SK-N-SH (cell line): ENCODE measurements at regions not wholly inside any gene's neighbourhood (a gene's known extent, or its start where the extent isn't known, plus 50 kb on each side); places are given as distances from the start of the nearest gene placed in this dataset.

Experiments used
- CTCF ChIA-PET: fragments of 300-600, 350-600 bp; formaldehyde crosslinking; extraction: SDS; loops from one replicate; lab custom pipeline; 2021; lab: Yijun Ruan, JAX
- POLR2A ChIA-PET: fragments of 350-600 bp; sonication (Branson Sonifier 250); formaldehyde crosslinking; extraction: SDS; loops from one replicate; lab custom pipeline; 2020; ENCODE audit warnings: antibody characterized with exemption, inconsistent platforms; lab: Yijun Ruan, JAX
- DNase-seq: peaks from one replicate; pipeline ENCODE4 v3.0.0; 2012
- H2AFZ ChIP-seq: fragments of 200-600 bp; sonication (generic); 2 replicates; pipeline ENCODE4 v1.8.1; 2016; ENCODE audit warnings: antibody characterized with exemption, mild to moderate bottlenecking, low read depth
- H3F3A ChIP-seq: fragments of 200-600 bp; sonication (generic); replicated peaks from 2 replicates; pipeline ENCODE3; 2016; ENCODE audit warnings: antibody characterized with exemption, mild to moderate bottlenecking; ENCODE audit not compliant: insufficient read depth
- H3K27ac ChIP-seq, 2 experiments: fragments of 200-500 bp in 1 of 2; fragments of 200-600 bp in 1 of 2; sonication (Bioruptor generic) in 1 of 2; sonication (generic), shearing (Covaris generic) in 1 of 2; 2 replicates each; pipeline versions ENCODE4 v1.5.1 to v1.6.1; 2014 to 2016; ENCODE audit warnings: low read depth in 2 of 2, inconsistent platforms in 1 of 2, low read length in 1 of 2, mild to moderate bottlenecking in 1 of 2, mixed read lengths in 1 of 2
- H3K27me3 ChIP-seq: fragments of 200-600 bp; sonication (generic), shearing (Covaris generic); 2 replicates; pipeline ENCODE4 v1.6.1; 2016; ENCODE audit warnings: mixed run types; ENCODE audit not compliant: insufficient read depth
- H3K36me3 ChIP-seq, 2 experiments: fragments of 200-500 bp in 1 of 2; fragments of 200-600 bp in 1 of 2; sonication (Bioruptor generic) in 1 of 2; sonication (generic) in 1 of 2; replicated peaks in 1 of 2; 2 replicates each; pipeline versions ENCODE3 to v1.5.1; 2014 to 2016; ENCODE audit warnings: low read length in 1 of 2, mild to moderate bottlenecking in 1 of 2; ENCODE audit not compliant: insufficient read depth in 2 of 2, control insufficient read depth in 1 of 2
- H3K4me1 ChIP-seq, 2 experiments: fragments of 200-500 bp in 1 of 2; fragments of 200-600 bp in 1 of 2; sonication (Bioruptor generic) in 1 of 2; sonication (generic), shearing (Covaris generic) in 1 of 2; 2 replicates each; pipeline versions ENCODE4 v1.5.1 to v1.6.1; 2014 to 2016; ENCODE audit warnings: low read depth in 1 of 2, low read length in 1 of 2, mixed run types in 1 of 2; ENCODE audit not compliant: insufficient read depth in 2 of 2, control insufficient read depth in 1 of 2
- H3K4me2 ChIP-seq: fragments of 200-600 bp; sonication (generic), shearing (Covaris generic); 2 replicates; pipeline ENCODE4 v1.6.1; 2017; ENCODE audit warnings: mixed run types
- H3K4me3 ChIP-seq, 2 experiments: fragments of 200-500 bp in 1 of 2; fragments of 200-600 bp in 1 of 2; sonication (Bioruptor generic) in 1 of 2; sonication (generic), shearing (Covaris generic) in 1 of 2; 2 replicates each; pipeline versions ENCODE4 v1.5.1 to v1.8.1; 2014 to 2016; ENCODE audit warnings: low read depth in 2 of 2, inconsistent platforms in 1 of 2, low read length in 1 of 2, mild to moderate bottlenecking in 1 of 2, mixed read lengths in 1 of 2, moderate library complexity in 1 of 2
- H3K79me2 ChIP-seq: fragments of 200-600 bp; sonication (generic); 2 replicates; pipeline ENCODE4 v1.8.1; 2017; ENCODE audit warnings: mild to moderate bottlenecking; ENCODE audit not compliant: insufficient read depth
- H3K9ac ChIP-seq: fragments of 200-600 bp; sonication (generic); 2 replicates; pipeline ENCODE4 v1.6.1; 2017; ENCODE audit warnings: mixed run types
- H3K9me2 ChIP-seq: fragments of 200-600 bp; sonication (generic); 2 replicates; pipeline ENCODE4 v1.6.1; 2017; ENCODE audit warnings: mixed run types
- H3K9me3 ChIP-seq: fragments of 200-600 bp; sonication (generic); 2 replicates; pipeline ENCODE4 v1.6.1; 2017; ENCODE audit warnings: mixed run types, mild to moderate bottlenecking, moderate library complexity
- H4K20me1 ChIP-seq: fragments of 200-600 bp; sonication (generic); 2 replicates; pipeline ENCODE4 v1.6.1; 2017; ENCODE audit warnings: mild to moderate bottlenecking, mixed run types; ENCODE audit not compliant: insufficient read depth
- ELF1 ChIP-seq: IDR thresholded peaks from 2 replicates; pipeline ENCODE4 v1.4.0; 2012
- EP300 ChIP-seq, 2 experiments: IDR thresholded peaks; 2 replicates each; pipeline versions ENCODE4 v1.4.0 to v1.6.1; 2012; ENCODE audit warnings: borderline replicate concordance in 1 of 2, low read depth in 1 of 2, low read length in 1 of 2
- EZH2phosphoT487 ChIP-seq: fragments of 200-600 bp; sonication (generic); IDR thresholded peaks from 2 replicates; pipeline ENCODE4 v1.6.1; 2017; ENCODE audit warnings: low read depth, mixed run types, mild to moderate bottlenecking, antibody characterized with exemption, moderate library complexity, borderline replicate concordance
- FOXJ3 ChIP-seq: sonication (generic); formaldehyde crosslinking; IDR thresholded peaks from 2 replicates; pipeline ENCODE4 v1.5.1; 2020; ENCODE audit warnings: mild to moderate bottlenecking, missing genetic modification reagents
- MEF2A ChIP-seq: IDR thresholded peaks from 2 replicates; pipeline ENCODE4 v1.4.0; 2012; ENCODE audit warnings: low read depth, borderline replicate concordance
- MXI1 ChIP-seq: IDR thresholded peaks from 2 replicates; pipeline ENCODE4 v1.6.1; 2012; ENCODE audit warnings: mild to moderate bottlenecking, low read depth, low read length, improper control_type of control experiment
- NFIC ChIP-seq: IDR thresholded peaks from 2 replicates; pipeline ENCODE4 v1.4.0; 2012; ENCODE audit warnings: borderline replicate concordance
- NRF1 ChIP-seq: IDR thresholded peaks from 2 replicates; pipeline ENCODE4 v1.6.1; 2012; ENCODE audit warnings: low read depth, mild to moderate bottlenecking, low read length
- REST ChIP-seq: IDR thresholded peaks from 2 replicates; pipeline ENCODE4 v1.6.1; 2012; ENCODE audit warnings: mild to moderate bottlenecking, low read depth, low read length, moderate library complexity
- RFX5 ChIP-seq: IDR thresholded peaks from 2 replicates; pipeline ENCODE4 v1.6.1; 2012; ENCODE audit warnings: mild to moderate bottlenecking, improper control_type of control experiment, low read length
- RXRA ChIP-seq: IDR thresholded peaks from 2 replicates; pipeline ENCODE4 v1.4.0; 2012; ENCODE audit warnings: low read depth, mild to moderate bottlenecking, borderline replicate concordance
- USF1 ChIP-seq: IDR thresholded peaks from 2 replicates; pipeline ENCODE4 v1.4.0; 2012; ENCODE audit warnings: low read depth, borderline replicate concordance
- USF2 ChIP-seq: fragments of 150-350 bp; IDR thresholded peaks from 2 replicates; pipeline ENCODE4 v1.6.1; 2017; ENCODE audit warnings: antibody characterized with exemption, low read length, low read depth, borderline replicate concordance
- WGBS: methylation state at CpG from one replicate; pipeline ENCODE4 v1.1.6; 2017; ENCODE audit warnings: low lambda C conversion rate; 5-methylcytosine and 5-hydroxymethylcytosine counted together

- no peaks in the 10 kb centered on the region for H3K27me3 ChIP-seq
- TF ChIP-seq NFIC, result no peak
- TF ChIP-seq USF1, result no peak
- TF ChIP-seq MXI1, result no peak
- no peak for TF ChIP-seq ELF1
- no peak for TF ChIP-seq RXRA
- TF ChIP-seq, all 33 proteins: peak for 0
- CTCF ChIA-PET, result interaction anchor here (1.1 to 1.3 kb wide), 2 partner anchors 10 to 553 kb away, joined by 4 read pairs; no protein-coding TSS in a partner anchor
- no peaks in the 10 kb centered on the region for H3K79me2 ChIP-seq
- 29% methylated on average over 1 of the region's 1 CpG for WGBS
- no peak for DNase-seq
- no peaks in the 10 kb centered on the region for H3K9me2 ChIP-seq
- no peak overlapping the region for H3K4me3 ChIP-seq
- POLR2A ChIA-PET, result no interaction called here
- no peaks in the 10 kb centered on the region for H3K9me3 ChIP-seq
- no peak overlapping the region for H3K9ac ChIP-seq
- no peaks in the 10 kb centered on the region for H3K36me3 ChIP-seq
- no peak overlapping the region for H3K4me2 ChIP-seq
- H3K27ac ChIP-seq, result no peak overlapping the region
- no peaks in the 10 kb centered on the region for H3F3A ChIP-seq
- no peaks in the 10 kb centered on the region for H3K4me1 ChIP-seq
- no peaks in the 10 kb centered on the region for H4K20me1 ChIP-seq
- H2AFZ ChIP-seq, result no peak overlapping the region
Measured at GRCh38 chr5:118007262-118007661, 981.1 kb downstream of the DTWD2 start.

- Histone ChIP-seq H3K4me1 (no peaks in the 10 kb centered on the region), H3K9ac (no peak overlapping the region), H3K4me3 (no peak overlapping the region), H3K9me3 (no peaks in the 10 kb centered on the region), H3K27me3 (no peaks in the 10 kb centered on the region), H3F3A (no peaks in the 10 kb centered on the region), H3K4me2 (no peak overlapping the region), H3K36me3 (no peaks in the 10 kb centered on the region), H3K79me2 (no peaks in the 10 kb centered on the region), H2AFZ (no peak overlapping the region), H3K9me2 (no peaks in the 10 kb centered on the region), H4K20me1 (no peaks in the 10 kb centered on the region), H3K27ac (no peak overlapping the region)
- 3% methylated on average over 1 of the region's 1 CpG for WGBS
- TF ChIP-seq RFX5, result no peak
- no peak for TF ChIP-seq MEF2A
- TF ChIP-seq NRF1, result no peak
- no peak for TF ChIP-seq EZH2phosphoT487
- TF ChIP-seq FOXJ3 (CRISPR knock-in tag), result no peak
- TF ChIP-seq REST, result no peak
- no peak for TF ChIP-seq USF2
- no peak for TF ChIP-seq EP300 (IDR thresholded peaks at IDR 0.05; ENCODE audit: borderline replicate concordance in 1 of 2, low read depth in 1 of 2, low read length in 1 of 2)
- DNase-seq, result no peak
- POLR2A ChIA-PET, result no interaction called here
- CTCF ChIA-PET, result no interaction called here
Measured at GRCh38 chr5:118006219-118006618, 982.1 kb downstream of the DTWD2 start.
